Endothelial cell of umbilical vein (primary cell): ENCODE measurements at regions not wholly inside any gene's neighbourhood (a gene's known extent, or its start where the extent isn't known, plus 50 kb on each side); places are given as distances from the start of the nearest gene placed in this dataset.

Source experiments
- EZH2 ChIP-seq: IDR thresholded peaks from 2 replicates; pipeline ENCODE4 v1.6.1; 2012; ENCODE audit warnings: borderline replicate concordance, low read depth, mild to moderate bottlenecking, moderate library complexity, low read length, inconsistent platforms; ENCODE audit not compliant: severe bottlenecking
- FOS ChIP-seq: IDR thresholded peaks from 2 replicates; pipeline ENCODE4 v1.6.1; 2011; ENCODE audit warnings: mild to moderate bottlenecking, low read length, moderate library complexity, borderline replicate concordance; ENCODE audit not compliant: insufficient read depth
- MYC ChIP-seq: IDR thresholded peaks from one replicate; pipeline ENCODE4 v1.6.1; 2011; ENCODE audit warnings: mild to moderate bottlenecking, low read depth, low read length
- POLR2A ChIP-seq: IDR thresholded peaks from 2 replicates; pipeline ENCODE4 v1.6.1; 2012; ENCODE audit warnings: low read depth, mild to moderate bottlenecking, control low read depth, low read length
- TF ChIP-seq, protein P1 (sequence below), 2 donors: IDR thresholded peaks; 1 replicate in 1 of 2; 2 replicates in 1 of 2; pipeline ENCODE4 v1.5.1; 2011; ENCODE audit warnings: low read length in 2 of 2, mild to moderate bottlenecking in 2 of 2, moderate library complexity in 2 of 2, control low read depth in 1 of 2, inconsistent platforms in 1 of 2, low read depth in 1 of 2; ENCODE audit not compliant: insufficient read depth in 1 of 2; ENCODE audit errors: extremely low read depth in 1 of 2

GRCh38 chr2:187871506-187871905 lies 317.3 kb upstream of the TFPI start:
- TF ChIP-seq, protein P1, sequence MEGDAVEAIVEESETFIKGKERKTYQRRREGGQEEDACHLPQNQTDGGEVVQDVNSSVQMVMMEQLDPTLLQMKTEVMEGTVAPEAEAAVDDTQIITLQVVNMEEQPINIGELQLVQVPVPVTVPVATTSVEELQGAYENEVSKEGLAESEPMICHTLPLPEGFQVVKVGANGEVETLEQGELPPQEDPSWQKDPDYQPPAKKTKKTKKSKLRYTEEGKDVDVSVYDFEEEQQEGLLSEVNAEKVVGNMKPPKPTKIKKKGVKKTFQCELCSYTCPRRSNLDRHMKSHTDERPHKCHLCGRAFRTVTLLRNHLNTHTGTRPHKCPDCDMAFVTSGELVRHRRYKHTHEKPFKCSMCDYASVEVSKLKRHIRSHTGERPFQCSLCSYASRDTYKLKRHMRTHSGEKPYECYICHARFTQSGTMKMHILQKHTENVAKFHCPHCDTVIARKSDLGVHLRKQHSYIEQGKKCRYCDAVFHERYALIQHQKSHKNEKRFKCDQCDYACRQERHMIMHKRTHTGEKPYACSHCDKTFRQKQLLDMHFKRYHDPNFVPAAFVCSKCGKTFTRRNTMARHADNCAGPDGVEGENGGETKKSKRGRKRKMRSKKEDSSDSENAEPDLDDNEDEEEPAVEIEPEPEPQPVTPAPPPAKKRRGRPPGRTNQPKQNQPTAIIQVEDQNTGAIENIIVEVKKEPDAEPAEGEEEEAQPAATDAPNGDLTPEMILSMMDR (IDR thresholded peaks at IDR 0.05; ENCODE audit: extremely low read depth in 1 of 2, insufficient read depth in 1 of 2, low read depth in 1 of 2, low read length in 2 of 2) = no peak
- TF ChIP-seq POLR2A (no peak), FOS (no peak), EZH2 (no peak), MYC (no peak)
